ENCODE measurements at regions not wholly inside any gene's neighbourhood (a gene's known extent, or its start where the extent isn't known, plus 50 kb on each side); places are given as distances from the start of the nearest gene placed in this dataset.

DNA sequence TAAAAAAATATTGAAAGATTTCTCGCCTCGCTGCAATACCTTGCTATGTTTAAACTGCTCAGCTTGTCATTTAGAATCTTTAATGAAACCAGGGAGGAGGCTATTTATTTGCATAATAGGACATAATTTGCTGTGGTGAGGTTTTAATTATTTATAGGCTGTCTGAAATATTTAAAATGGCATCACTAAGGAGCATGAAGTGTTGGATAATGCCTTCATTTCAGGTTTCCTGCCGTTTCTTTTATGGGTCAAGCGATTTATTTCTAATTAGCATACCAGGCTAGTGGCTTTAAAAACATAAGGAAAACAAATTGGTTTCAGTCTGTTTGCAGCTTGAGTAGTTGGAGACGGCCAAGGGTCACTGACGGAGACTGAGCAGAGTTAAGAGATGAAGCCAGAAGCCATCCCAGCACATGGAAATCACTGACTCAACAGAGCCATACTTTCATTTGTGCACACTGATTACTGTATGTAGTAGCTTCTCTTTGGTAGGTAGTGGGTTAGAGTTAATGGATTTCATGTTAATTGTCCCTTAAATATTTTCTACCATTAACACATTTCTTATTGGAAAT is 1962.4 kb upstream of the TENM3 start:
- H3K27me3 ChIP-seq (ENCODE audit: control insufficient read depth, insufficient read depth, low read length), result no peaks in the 10 kb centered on the region
- no peak for DNase-seq
- no peaks in the 10 kb centered on the region for H3K36me3 ChIP-seq (replicated peaks; ENCODE audit: control insufficient read depth, insufficient read depth, low read length)
- no peak overlapping the region for H3K4me3 ChIP-seq (ENCODE audit: insufficient read depth, low read depth, low read length)

DNA sequence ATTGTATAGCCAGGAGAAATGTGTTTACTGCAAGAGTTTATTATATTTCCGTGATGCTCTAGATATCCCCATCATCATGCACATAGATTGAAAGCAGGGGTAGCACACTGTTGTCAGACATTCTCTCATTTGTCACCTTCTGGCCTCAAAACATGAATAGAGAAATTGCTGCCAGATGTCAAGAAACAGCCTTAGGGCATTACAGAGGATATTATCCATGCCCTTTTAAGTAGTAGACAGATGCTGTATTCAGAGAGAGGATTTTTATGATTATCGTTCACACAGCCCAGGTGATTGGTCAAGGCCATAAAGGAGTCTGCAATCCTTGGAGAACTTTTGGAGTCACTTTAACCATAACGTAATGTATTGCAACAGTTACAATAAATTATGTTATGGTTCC is 1961.5 kb upstream of the TENM3 start:
- DNase-seq, result no peak
- H3K36me3 ChIP-seq (replicated peaks; ENCODE audit: control insufficient read depth, insufficient read depth, low read length), result no peaks in the 10 kb centered on the region
- H3K4me3 ChIP-seq (ENCODE audit: insufficient read depth, low read depth, low read length), result no peak overlapping the region
- H3K27me3 ChIP-seq (ENCODE audit: control insufficient read depth, insufficient read depth, low read length), result no peaks in the 10 kb centered on the region

GRCh38 chr4:180284267-180284666 is 1958.9 kb upstream of the TENM3 start:
- no peaks in the 10 kb centered on the region for H3K36me3 ChIP-seq (replicated peaks; ENCODE audit: control insufficient read depth, insufficient read depth, low read length)
- H3K27me3 ChIP-seq (ENCODE audit: control insufficient read depth, insufficient read depth, low read length), result no peaks in the 10 kb centered on the region
- H3K4me3 ChIP-seq (ENCODE audit: insufficient read depth, low read depth, low read length), result no peak overlapping the region
- DNase-seq, result no peak

DNA sequence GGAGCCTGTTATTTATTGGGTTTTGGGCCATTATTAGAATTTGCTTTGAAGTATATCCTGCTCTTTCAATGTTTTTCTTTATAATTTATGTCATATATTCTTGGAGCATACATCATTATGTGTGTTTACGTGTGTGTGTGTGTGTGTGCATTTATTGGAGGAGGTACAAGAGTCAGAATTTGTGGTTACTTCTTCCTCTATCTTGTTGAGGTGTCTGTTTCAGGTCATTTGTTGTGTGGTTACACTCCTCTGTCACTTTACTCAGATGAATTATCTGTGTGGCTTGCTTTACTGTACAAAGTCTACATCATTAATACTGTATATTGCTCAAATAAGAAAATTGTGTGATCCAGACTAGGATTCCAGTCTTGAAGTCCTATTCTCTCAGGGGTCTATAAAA is 1957.4 kb upstream of the TENM3 start:
- H3K27me3 ChIP-seq (ENCODE audit: control insufficient read depth, insufficient read depth, low read length), result no peaks in the 10 kb centered on the region
- no peak overlapping the region for H3K4me3 ChIP-seq (ENCODE audit: insufficient read depth, low read depth, low read length)
- DNase-seq, result no peak
- H3K36me3 ChIP-seq (replicated peaks; ENCODE audit: control insufficient read depth, insufficient read depth, low read length), result no peaks in the 10 kb centered on the region

DNA sequence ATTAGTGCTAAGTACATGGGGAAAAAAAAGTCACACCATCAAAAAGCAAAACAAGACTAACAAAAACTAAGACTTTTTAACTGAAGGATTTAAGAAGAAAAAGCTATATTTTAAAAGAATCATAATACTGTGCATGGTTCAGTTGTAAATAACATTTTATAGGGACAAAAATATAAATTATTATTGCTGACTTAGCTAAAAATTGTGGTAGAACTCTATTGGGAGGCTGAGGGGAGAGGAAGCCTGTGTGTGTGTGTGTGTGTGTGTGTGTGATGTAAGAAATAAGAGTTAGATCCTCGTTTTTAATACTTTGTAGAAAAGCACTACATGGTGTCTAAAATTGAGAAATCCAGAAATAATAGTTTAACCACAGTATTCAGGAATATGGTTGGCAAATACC is 1950.9 kb upstream of the TENM3 start:
- DNase-seq, result no peak
- Histone ChIP-seq H3K4me3 (ENCODE audit: insufficient read depth, low read depth, low read length) (no peak overlapping the region), H3K36me3 (replicated peaks; ENCODE audit: control insufficient read depth, insufficient read depth, low read length) (no peaks in the 10 kb centered on the region), H3K27me3 (ENCODE audit: control insufficient read depth, insufficient read depth, low read length) (no peaks in the 10 kb centered on the region)

- no peaks in the 10 kb centered on the region for H3K36me3 ChIP-seq (replicated peaks; ENCODE audit: control insufficient read depth, insufficient read depth, low read length)
- DNase-seq, result no peak
Observed at GRCh38 chr4:180296036-180296599, 1947.1 kb upstream of the TENM3 start.

DNA sequence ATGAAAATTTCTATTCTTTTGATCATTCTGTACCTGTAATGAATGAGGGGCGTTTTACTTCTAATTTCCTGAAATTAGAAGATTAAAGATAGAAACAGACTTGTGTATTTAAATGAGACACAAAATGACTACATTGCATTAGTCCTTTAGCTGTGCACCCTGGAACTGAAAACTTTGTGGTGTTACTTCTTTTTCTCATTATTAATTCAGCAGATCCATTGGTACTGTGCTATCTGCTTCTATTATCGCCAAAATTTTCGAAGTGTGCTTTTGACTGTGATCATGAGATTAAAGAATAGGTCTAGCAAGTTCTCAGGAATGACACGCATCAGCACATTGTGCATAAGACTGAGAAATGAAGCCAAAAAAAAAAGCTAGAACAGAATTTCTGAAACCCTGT is 1938.9 kb upstream of the TENM3 start:
- H3K4me3 ChIP-seq (ENCODE audit: insufficient read depth, low read depth, low read length), result no peak overlapping the region
- H3K36me3 ChIP-seq (replicated peaks; ENCODE audit: control insufficient read depth, insufficient read depth, low read length), result no peaks in the 10 kb centered on the region
- DNase-seq, result no peak
- H3K27me3 ChIP-seq (ENCODE audit: control insufficient read depth, insufficient read depth, low read length), result no peaks in the 10 kb centered on the region

More at GRCh38 chr4:180296036-180296599, 1947.1 kb upstream of the TENM3 start:
- Histone ChIP-seq H3K4me3 (ENCODE audit: insufficient read depth, low read depth, low read length) (no peak overlapping the region), H3K27me3 (ENCODE audit: control insufficient read depth, insufficient read depth, low read length) (no peaks in the 10 kb centered on the region)

DNA sequence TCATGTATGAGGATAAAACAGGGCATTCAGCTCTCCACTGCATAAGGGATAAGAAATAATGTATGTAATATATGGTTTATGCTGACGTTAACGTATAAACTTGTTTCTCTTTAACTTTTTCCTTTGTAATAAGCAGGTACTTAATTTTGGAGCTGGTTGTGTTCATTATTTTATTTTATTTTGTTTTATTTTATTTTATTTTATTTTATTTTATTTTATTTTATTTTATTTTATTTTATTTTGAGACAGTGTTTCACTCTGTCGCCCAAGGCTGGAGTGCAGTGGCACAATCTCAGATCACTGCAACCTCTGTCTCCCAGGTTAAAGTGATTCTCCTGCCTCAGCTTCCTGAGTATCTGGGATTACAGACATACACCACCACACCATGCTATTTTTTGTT is 1932.6 kb upstream of the TENM3 start:
- no peaks in the 10 kb centered on the region for H3K36me3 ChIP-seq (replicated peaks; ENCODE audit: control insufficient read depth, insufficient read depth, low read length)
- H3K4me3 ChIP-seq (ENCODE audit: insufficient read depth, low read depth, low read length), result no peak overlapping the region
- DNase-seq, result no peak
- H3K27me3 ChIP-seq (ENCODE audit: control insufficient read depth, insufficient read depth, low read length), result no peaks in the 10 kb centered on the region

DNA sequence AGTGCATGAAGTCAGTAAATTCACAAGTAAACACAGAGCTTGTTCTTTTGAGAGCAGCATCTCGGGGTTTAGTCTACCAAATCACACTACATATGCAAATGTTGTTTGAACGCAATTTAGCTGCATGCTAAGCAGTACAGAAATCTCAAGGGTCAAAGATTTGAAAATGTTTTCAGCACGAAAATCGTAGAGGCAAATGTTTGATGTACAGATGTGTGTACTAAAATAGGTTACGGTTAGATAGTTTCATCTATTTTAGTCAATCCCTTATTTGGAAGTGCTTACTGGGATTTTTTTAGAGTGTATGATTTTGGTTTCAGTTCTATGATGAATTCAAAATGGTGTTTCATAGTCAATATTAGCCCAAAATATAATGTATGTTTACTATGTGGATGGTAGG is 1928.2 kb upstream of the TENM3 start:
- no peak for DNase-seq
- no peaks in the 10 kb centered on the region for H3K27me3 ChIP-seq (ENCODE audit: control insufficient read depth, insufficient read depth, low read length)
- no peak overlapping the region for H3K4me3 ChIP-seq (ENCODE audit: insufficient read depth, low read depth, low read length)
- no peaks in the 10 kb centered on the region for H3K36me3 ChIP-seq (replicated peaks; ENCODE audit: control insufficient read depth, insufficient read depth, low read length)

DNA sequence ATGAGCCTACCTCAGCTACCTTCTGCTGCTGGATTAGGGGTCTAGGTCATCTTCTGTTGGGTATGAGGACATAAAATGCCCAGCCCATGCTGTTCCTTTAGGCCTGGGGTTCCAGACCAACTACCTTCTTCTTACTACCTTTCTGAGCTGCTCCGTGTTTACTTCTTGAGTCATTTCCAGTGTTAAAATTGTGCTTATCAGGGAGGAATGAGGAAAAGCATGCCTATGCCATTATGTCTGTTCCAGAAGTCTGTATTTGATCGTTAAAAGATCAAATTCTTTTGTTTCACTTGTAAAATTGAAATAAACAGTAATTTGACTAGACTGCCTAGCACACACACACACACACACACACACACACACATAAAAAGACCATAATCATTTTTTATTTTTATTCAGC is 1912.7 kb upstream of the TENM3 start:
- H3K27me3 ChIP-seq (ENCODE audit: control insufficient read depth, insufficient read depth, low read length), result no peaks in the 10 kb centered on the region

DNA sequence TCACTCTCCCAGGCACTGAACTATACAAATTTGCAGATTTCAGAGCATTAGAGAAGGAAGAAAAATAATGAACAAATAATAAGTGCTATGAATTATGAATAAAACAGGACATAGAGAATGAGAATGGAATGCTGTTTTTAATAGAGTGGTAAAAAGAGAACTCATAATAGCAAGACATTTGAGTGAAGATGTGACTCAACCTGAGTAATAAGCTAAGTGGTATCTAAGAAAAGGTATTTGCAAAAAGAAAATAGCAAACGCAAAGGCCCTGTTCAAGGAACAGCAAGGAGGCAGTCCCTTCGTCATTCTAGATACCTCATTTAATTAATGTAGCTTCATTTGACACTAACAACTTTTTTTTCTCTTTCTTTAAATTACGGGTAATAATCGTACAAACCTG is 1910.0 kb upstream of the TENM3 start:
- Histone ChIP-seq H3K27me3 (ENCODE audit: control insufficient read depth, insufficient read depth, low read length) (no peaks in the 10 kb centered on the region), H3K4me3 (ENCODE audit: insufficient read depth, low read depth, low read length) (no peak overlapping the region), H3K36me3 (replicated peaks; ENCODE audit: control insufficient read depth, insufficient read depth, low read length) (no peaks in the 10 kb centered on the region)
- DNase-seq, result no peak

More for the DNA sequence above, 1912.7 kb upstream of the TENM3 start:
- no peaks in the 10 kb centered on the region for H3K36me3 ChIP-seq (replicated peaks; ENCODE audit: control insufficient read depth, insufficient read depth, low read length)
- no peak for DNase-seq
- no peak overlapping the region for H3K4me3 ChIP-seq (ENCODE audit: insufficient read depth, low read depth, low read length)

- DNase-seq, result no peak
- H3K36me3 ChIP-seq (replicated peaks; ENCODE audit: control insufficient read depth, insufficient read depth, low read length), result no peaks in the 10 kb centered on the region
- no peak overlapping the region for H3K4me3 ChIP-seq (ENCODE audit: insufficient read depth, low read depth, low read length)
- no peaks in the 10 kb centered on the region for H3K27me3 ChIP-seq (ENCODE audit: control insufficient read depth, insufficient read depth, low read length)
Observed at GRCh38 chr4:180335566-180335965, 1907.6 kb upstream of the TENM3 start.

DNA sequence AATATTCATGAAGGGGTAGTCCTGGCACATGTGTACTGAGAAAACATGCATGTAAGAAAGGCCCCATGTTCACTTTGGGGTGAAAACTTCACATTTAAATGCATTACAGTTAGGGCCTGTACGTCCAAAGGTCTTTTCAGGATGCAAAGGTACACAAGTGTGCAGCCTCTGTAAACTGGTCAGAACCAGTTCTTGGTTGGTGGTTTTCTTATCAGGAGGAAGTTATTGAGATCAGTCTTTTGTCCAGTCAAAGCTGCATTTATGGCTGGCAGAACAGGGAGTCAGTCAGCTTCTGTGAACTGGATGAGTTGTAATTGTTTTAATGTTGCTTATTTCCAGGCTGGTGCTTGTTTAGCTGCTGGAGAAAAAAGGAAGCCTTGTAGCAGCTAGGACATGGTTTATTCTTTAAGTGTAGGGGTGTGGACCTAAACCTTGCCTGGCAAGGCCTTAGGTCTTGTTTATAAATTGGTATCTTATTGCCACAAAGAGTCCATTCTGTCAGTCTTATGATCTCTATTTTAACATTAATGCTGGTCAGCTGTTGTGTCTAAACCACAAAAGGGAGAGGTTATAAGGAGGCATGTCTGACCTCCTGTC is 1906.6 kb upstream of the TENM3 start:
- H3K4me3 ChIP-seq (ENCODE audit: insufficient read depth, low read depth, low read length), result no peak overlapping the region

DNA sequence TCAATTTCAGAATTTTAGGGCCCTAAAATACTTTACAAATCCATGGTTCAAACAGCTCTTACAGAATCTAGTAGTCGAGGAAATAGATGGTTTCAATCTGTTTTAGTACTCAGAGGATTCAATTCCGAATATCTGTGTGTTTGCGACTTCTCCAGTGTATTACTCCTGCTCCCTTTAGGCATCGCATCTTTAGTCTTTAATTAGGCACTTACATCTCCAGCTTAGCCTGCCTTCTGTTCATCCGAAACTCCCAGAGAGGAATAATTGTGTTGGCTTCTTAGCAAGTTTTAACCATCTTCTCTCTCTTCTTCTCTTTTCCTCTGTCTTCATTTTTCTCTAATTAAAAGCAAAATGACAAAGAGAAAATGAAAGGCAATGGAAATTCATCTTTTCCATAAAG is 1901.3 kb upstream of the TENM3 start:
- no peak for DNase-seq
- Histone ChIP-seq H3K27me3 (ENCODE audit: control insufficient read depth, insufficient read depth, low read length) (no peaks in the 10 kb centered on the region), H3K4me3 (ENCODE audit: insufficient read depth, low read depth, low read length) (no peak overlapping the region), H3K36me3 (replicated peaks; ENCODE audit: control insufficient read depth, insufficient read depth, low read length) (no peaks in the 10 kb centered on the region)

More for the DNA sequence above, 1906.6 kb upstream of the TENM3 start:
- DNase-seq, result no peak
- H3K36me3 ChIP-seq (replicated peaks; ENCODE audit: control insufficient read depth, insufficient read depth, low read length), result no peaks in the 10 kb centered on the region
- no peaks in the 10 kb centered on the region for H3K27me3 ChIP-seq (ENCODE audit: control insufficient read depth, insufficient read depth, low read length)

- no peaks in the 10 kb centered on the region for H3K27me3 ChIP-seq (ENCODE audit: control insufficient read depth, insufficient read depth, low read length)
- no peak for DNase-seq
- H3K36me3 ChIP-seq (replicated peaks; ENCODE audit: control insufficient read depth, insufficient read depth, low read length), result no peaks in the 10 kb centered on the region
- H3K4me3 ChIP-seq (ENCODE audit: insufficient read depth, low read depth, low read length), result no peak overlapping the region
Observed at GRCh38 chr4:180350901-180351300, 1892.3 kb upstream of the TENM3 start.

All from H7 (cell line).